ENCODE measurements at regions not wholly inside any gene's neighbourhood (a gene's known extent, or its start where the extent isn't known, plus 50 kb on each side); places are given as distances from the start of the nearest gene placed in this dataset.

DNA sequence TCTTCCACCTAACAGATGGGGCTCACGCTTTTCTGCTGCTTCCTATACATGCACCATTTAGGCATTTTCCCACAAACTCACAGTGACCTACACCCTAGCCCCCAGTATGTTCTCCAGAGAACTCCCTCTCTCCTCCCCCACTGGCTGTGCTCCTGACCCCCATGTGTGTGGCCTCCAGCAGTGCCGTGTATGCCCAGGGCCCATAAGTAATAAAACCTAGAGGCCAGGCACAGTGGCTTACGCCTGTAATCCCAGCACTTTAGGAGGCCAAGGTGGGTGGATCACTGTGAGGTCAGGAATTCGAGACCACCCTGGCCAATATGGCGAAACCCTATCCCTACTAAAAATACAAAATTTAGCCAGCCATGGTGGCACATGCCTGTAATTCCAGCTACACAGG lies 54.7 kb upstream of the NXT1 start:
- Histone ChIP-seq H3K4me3 (ENCODE audit: control insufficient read depth in 2 of 3, extremely low read depth in 1 of 3, insufficient read depth in 2 of 3, low read depth in 1 of 3, low read length in 3 of 3) (no peak overlapping the region), H3K36me3 (ENCODE audit: control insufficient read depth in 2 of 2, extremely low read depth in 1 of 2, insufficient read depth in 2 of 2, low read length in 2 of 2) (no peaks in the 10 kb centered on the region), H3K9me3 (ENCODE audit: control insufficient read depth, low read depth, low read length) (no peaks in the 10 kb centered on the region), H2AFZ (ENCODE audit: control insufficient read depth, low read length) (no peak overlapping the region), H3K9ac (ENCODE audit: control insufficient read depth, extremely low read depth, insufficient read depth, low read length) (no peak overlapping the region), H3K4me1 (ENCODE audit: control insufficient read depth, extremely low read depth, insufficient read depth, low read length) (no peaks in the 10 kb centered on the region), H3K27ac (ENCODE audit: control insufficient read depth, insufficient read depth, low read length) (no peak overlapping the region), H3K79me2 (ENCODE audit: control insufficient read depth, insufficient read depth, low read length) (no peaks in the 10 kb centered on the region), H3K27me3 (ENCODE audit: control insufficient read depth, extremely low read depth, insufficient read depth, low read length) (no peaks in the 10 kb centered on the region), H4K20me1 (ENCODE audit: control insufficient read depth, extremely low read depth, insufficient read depth, low read length) (no peaks in the 10 kb centered on the region), H3K4me2 (ENCODE audit: control insufficient read depth, extremely low read depth, insufficient read depth, low read depth, low read length) (no peak overlapping the region), H3K9me1 (ENCODE audit: control insufficient read depth, extremely low read depth, insufficient read depth, low read length) (no peaks in the 10 kb centered on the region)
- FAIRE-seq (no peak), DNase-seq (ENCODE audit: low read depth, low spot score) (no peak)
- TF ChIP-seq, protein P1, sequence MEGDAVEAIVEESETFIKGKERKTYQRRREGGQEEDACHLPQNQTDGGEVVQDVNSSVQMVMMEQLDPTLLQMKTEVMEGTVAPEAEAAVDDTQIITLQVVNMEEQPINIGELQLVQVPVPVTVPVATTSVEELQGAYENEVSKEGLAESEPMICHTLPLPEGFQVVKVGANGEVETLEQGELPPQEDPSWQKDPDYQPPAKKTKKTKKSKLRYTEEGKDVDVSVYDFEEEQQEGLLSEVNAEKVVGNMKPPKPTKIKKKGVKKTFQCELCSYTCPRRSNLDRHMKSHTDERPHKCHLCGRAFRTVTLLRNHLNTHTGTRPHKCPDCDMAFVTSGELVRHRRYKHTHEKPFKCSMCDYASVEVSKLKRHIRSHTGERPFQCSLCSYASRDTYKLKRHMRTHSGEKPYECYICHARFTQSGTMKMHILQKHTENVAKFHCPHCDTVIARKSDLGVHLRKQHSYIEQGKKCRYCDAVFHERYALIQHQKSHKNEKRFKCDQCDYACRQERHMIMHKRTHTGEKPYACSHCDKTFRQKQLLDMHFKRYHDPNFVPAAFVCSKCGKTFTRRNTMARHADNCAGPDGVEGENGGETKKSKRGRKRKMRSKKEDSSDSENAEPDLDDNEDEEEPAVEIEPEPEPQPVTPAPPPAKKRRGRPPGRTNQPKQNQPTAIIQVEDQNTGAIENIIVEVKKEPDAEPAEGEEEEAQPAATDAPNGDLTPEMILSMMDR (optimal IDR thresholded peaks at IDR 0.05 in 1 of 3, IDR thresholded peaks at IDR 0.05 in 1 of 3, conservative IDR thresholded peaks at IDR 0.05 in 1 of 3; ENCODE audit: extremely low read depth in 1 of 3, insufficient read depth in 2 of 3, low read length in 3 of 3), result no peak
- no peak for TF ChIP-seq EZH2 (IDR thresholded peaks at IDR 0.05; ENCODE audit: low read length)
- dilution Hi-C loops (cut with MboI; ENCODE audit: extremely low pct_ligation_motif_present, low sequenced_read_pairs), result no loop called here

DNA sequence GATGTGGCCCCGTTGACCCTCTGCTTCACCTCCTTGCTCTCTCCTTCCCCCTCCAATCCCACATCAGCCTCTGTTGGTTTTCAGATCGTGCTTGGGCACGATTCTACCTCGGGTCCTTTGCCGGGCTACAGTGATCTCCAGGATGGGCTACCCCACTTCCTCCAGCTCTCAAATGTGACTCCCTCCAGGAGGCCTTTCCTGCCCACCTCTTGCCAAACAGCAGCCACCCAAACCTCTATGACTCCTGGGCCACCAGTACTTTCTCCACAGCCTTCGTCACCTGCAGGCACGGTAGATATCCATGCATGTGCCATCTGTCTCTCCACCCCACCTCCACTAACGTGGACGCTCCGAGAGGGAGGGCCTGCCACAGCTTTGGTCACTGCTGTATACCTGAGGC lies 55.9 kb upstream of the NXT1 start:
- FAIRE-seq (no peak), DNase-seq (ENCODE audit: low read depth, low spot score) (no peak)
- Histone ChIP-seq H3K4me1 (ENCODE audit: control insufficient read depth, extremely low read depth, insufficient read depth, low read length) (no peaks in the 10 kb centered on the region), H3K36me3 (ENCODE audit: control insufficient read depth in 2 of 2, extremely low read depth in 1 of 2, insufficient read depth in 2 of 2, low read length in 2 of 2) (no peaks in the 10 kb centered on the region), H3K9ac (ENCODE audit: control insufficient read depth, extremely low read depth, insufficient read depth, low read length) (no peak overlapping the region), H3K27ac (ENCODE audit: control insufficient read depth, insufficient read depth, low read length) (no peak overlapping the region), H3K79me2 (ENCODE audit: control insufficient read depth, insufficient read depth, low read length) (no peaks in the 10 kb centered on the region), H3K9me3 (ENCODE audit: control insufficient read depth, low read depth, low read length) (no peaks in the 10 kb centered on the region), H3K27me3 (ENCODE audit: control insufficient read depth, extremely low read depth, insufficient read depth, low read length) (no peaks in the 10 kb centered on the region), H3K9me1 (ENCODE audit: control insufficient read depth, extremely low read depth, insufficient read depth, low read length) (no peaks in the 10 kb centered on the region), H3K4me2 (ENCODE audit: control insufficient read depth, extremely low read depth, insufficient read depth, low read depth, low read length) (no peak overlapping the region), H2AFZ (ENCODE audit: control insufficient read depth, low read length) (no peak overlapping the region), H4K20me1 (ENCODE audit: control insufficient read depth, extremely low read depth, insufficient read depth, low read length) (no peaks in the 10 kb centered on the region), H3K4me3 (ENCODE audit: control insufficient read depth in 2 of 3, extremely low read depth in 1 of 3, insufficient read depth in 2 of 3, low read depth in 1 of 3, low read length in 3 of 3) (no peak overlapping the region)
- no peak for TF ChIP-seq EZH2 (IDR thresholded peaks at IDR 0.05; ENCODE audit: low read length)
- TF ChIP-seq, protein P1 (optimal IDR thresholded peaks at IDR 0.05 in 1 of 3, IDR thresholded peaks at IDR 0.05 in 1 of 3, conservative IDR thresholded peaks at IDR 0.05 in 1 of 3; ENCODE audit: extremely low read depth in 1 of 3, insufficient read depth in 2 of 3, low read length in 3 of 3), result no peak
- dilution Hi-C loops (cut with MboI; ENCODE audit: extremely low pct_ligation_motif_present, low sequenced_read_pairs), result no loop called here

Data from keratinocyte (primary cell).